HG03520 (cell line): ENCODE measurements at regions not wholly inside any gene's neighbourhood (a gene's known extent, or its start where the extent isn't known, plus 50 kb on each side); places are given as distances from the start of the nearest gene placed in this dataset.
"Not testable (repeated sequence)": the region's sequence is repeated elsewhere in the genome, so short reads cannot be mapped to it uniquely, and the experiment has no call there.

Source experiments
- ATAC-seq: cut with Tn5 transposase; IDR thresholded peaks from one replicate; pipeline ENCODE4 v1.9.1; 2021; ENCODE audit warnings: mild to moderate bottlenecking, moderate library complexity; ENCODE audit not compliant: unreplicated experiment

- not testable (repeated sequence) for ATAC-seq
Measured at GRCh38 chr20:25867015-25867775, 170.5 kb upstream of the ZNF337 start.

- no peak for ATAC-seq
Measured at GRCh38 chr20:25865715-25866656, 169.3 kb upstream of the ZNF337 start.

GRCh38 chr20:25864963-25865714 is 168.5 kb upstream of the ZNF337 start:
- ATAC-seq: not testable (repeated sequence)

- ATAC-seq: no peak
Measured at GRCh38 chr20:25864326-25864962, 167.8 kb upstream of the ZNF337 start.

- no peak for ATAC-seq
Measured at GRCh38 chr20:25863536-25864325, 167.1 kb upstream of the ZNF337 start.

GRCh38 chr20:25862967-25863530 is 166.4 kb upstream of the ZNF337 start:
- peak; percentile 33 for ATAC-seq

- no peak for ATAC-seq
Measured at GRCh38 chr20:25860531-25861150, 164.0 kb upstream of the ZNF337 start.

GRCh38 chr20:25859649-25860530 is 163.2 kb upstream of the ZNF337 start:
- ATAC-seq: no peak

- no peak for ATAC-seq
Measured at GRCh38 chr20:25858495-25859425, 162.1 kb upstream of the ZNF337 start.

GRCh38 chr20:25857091-25857788 is 160.6 kb upstream of the ZNF337 start:
- ATAC-seq: not testable (repeated sequence)

GRCh38 chr20:25856256-25856884 is 159.7 kb upstream of the ZNF337 start:
- ATAC-seq: no peak

GRCh38 chr20:25855451-25856156 is 159.0 kb upstream of the ZNF337 start:
- ATAC-seq: not testable (repeated sequence)

- ATAC-seq: not testable (repeated sequence)
Measured at GRCh38 chr20:25854666-25855065, 158.0 kb upstream of the ZNF337 start.

GRCh38 chr20:25853718-25854388 is 157.2 kb upstream of the ZNF337 start:
- ATAC-seq: peak; percentile 60
